ENCODE measurements at regions not wholly inside any gene's neighbourhood (a gene's known extent, or its start where the extent isn't known, plus 50 kb on each side); places are given as distances from the start of the nearest gene placed in this dataset.

GRCh38 chr11:127678631-127679030 is 678.1 kb upstream of the KIRREL3 start:
- no peak for TF ChIP-seq CTCF (conservative IDR thresholded peaks at IDR 0.05; ENCODE audit: low read length)
- TF ChIP-seq EZH2phosphoT487 (IDR thresholded peaks at IDR 0.05; ENCODE audit: borderline replicate concordance, low read depth, low read length): no peak
